ENCODE measurements at regions not wholly inside any gene's neighbourhood (a gene's known extent, or its start where the extent isn't known, plus 50 kb on each side); places are given as distances from the start of the nearest gene placed in this dataset.

GRCh38 chr4:163871078-163871477 is 376.6 kb downstream of the TMA16 start:
- Histone ChIP-seq H3K27ac (ENCODE audit: low read length) (no peak overlapping the region), H3K79me2 (replicated peaks; ENCODE audit: insufficient read depth, low read length) (no peaks in the 10 kb centered on the region), H3K4me3 (ENCODE audit: low read length) (no peak overlapping the region), H3K9ac (ENCODE audit: low read length) (no peak overlapping the region), H3K9me3 (ENCODE audit: low read length) (no peaks in the 10 kb centered on the region), H3K4me2 (ENCODE audit: low read length) (no peak overlapping the region), H3F3A (ENCODE audit: insufficient read depth, low read length, poor library complexity, severe bottlenecking) (no peaks in the 10 kb centered on the region), H4K20me1 (ENCODE audit: insufficient read depth) (no peaks in the 10 kb centered on the region), H3K36me3 (ENCODE audit: insufficient read depth, low read length) (no peaks in the 10 kb centered on the region), H2AFZ (ENCODE audit: low read depth, low read length) (no peak overlapping the region), H3K27me3 (ENCODE audit: insufficient read depth, low read depth, low read length) (no peaks in the 10 kb centered on the region), H3K9me2 (ENCODE audit: insufficient read depth, low read length) (no peaks in the 10 kb centered on the region)
- no peak for TF ChIP-seq MXI1 (conservative IDR thresholded peaks at IDR 0.05; ENCODE audit: poor library complexity, severe bottlenecking)
- TF ChIP-seq POLR2AphosphoS5 (IDR thresholded peaks at IDR 0.05) = no peak
- no peak for TF ChIP-seq SMC3 (conservative IDR thresholded peaks at IDR 0.05; ENCODE audit: poor library complexity)
- no peak for TF ChIP-seq EZH2 (IDR thresholded peaks at IDR 0.05; ENCODE audit: borderline replicate concordance, insufficient read depth, low read length, poor library complexity, severe bottlenecking)
- no peak for TF ChIP-seq EP300 (conservative IDR thresholded peaks at IDR 0.05; ENCODE audit: poor library complexity, severe bottlenecking)
- no peak for TF ChIP-seq TAF1 (IDR thresholded peaks at IDR 0.05; ENCODE audit: low read depth)
- TF ChIP-seq REST (IDR thresholded peaks at IDR 0.05; ENCODE audit: borderline replicate concordance) = no peak
- TF ChIP-seq RAD21 (conservative IDR thresholded peaks at IDR 0.05) = no peak
- no peak for TF ChIP-seq CTCF (IDR thresholded peaks at IDR 0.05; ENCODE audit: poor library complexity, severe bottlenecking)

GRCh38 chr4:163875327-163875726 is 380.8 kb downstream of the TMA16 start:
- TF ChIP-seq MXI1 (conservative IDR thresholded peaks at IDR 0.05; ENCODE audit: poor library complexity, severe bottlenecking) = no peak
- no peak for TF ChIP-seq CTCF (IDR thresholded peaks at IDR 0.05; ENCODE audit: poor library complexity, severe bottlenecking)
- no peak overlapping the region for H3K27ac ChIP-seq (ENCODE audit: low read length)
- H3K9ac ChIP-seq (ENCODE audit: low read length) = no peak overlapping the region
- H2AFZ ChIP-seq (ENCODE audit: low read depth, low read length) = no peak overlapping the region
- no peak overlapping the region for H3K4me3 ChIP-seq (ENCODE audit: low read length)
- no peaks in the 10 kb centered on the region for H3K79me2 ChIP-seq (replicated peaks; ENCODE audit: insufficient read depth, low read length)
- no peaks in the 10 kb centered on the region for H3K36me3 ChIP-seq (ENCODE audit: insufficient read depth, low read length)
- no peaks in the 10 kb centered on the region for H3F3A ChIP-seq (ENCODE audit: insufficient read depth, low read length, poor library complexity, severe bottlenecking)
- H3K4me2 ChIP-seq (ENCODE audit: low read length) = no peak overlapping the region
- H3K9me2 ChIP-seq (ENCODE audit: insufficient read depth, low read length) = no peaks in the 10 kb centered on the region
- no peaks in the 10 kb centered on the region for H3K27me3 ChIP-seq (ENCODE audit: insufficient read depth, low read depth, low read length)
- H3K9me3 ChIP-seq (ENCODE audit: low read length) = no peaks in the 10 kb centered on the region
- no peaks in the 10 kb centered on the region for H4K20me1 ChIP-seq (ENCODE audit: insufficient read depth)
